HCT116 (cell line): ENCODE measurements at regions not wholly inside any gene's neighbourhood (a gene's known extent, or its start where the extent isn't known, plus 50 kb on each side); places are given as distances from the start of the nearest gene placed in this dataset.
A peak's percentile ranks its signal among the peaks of the same experiment; 100 is the strongest.

ENCODE experiments used
- ATAC-seq: fragments of 200-7000 bp; cut with Tn5 transposase; 2 replicates; pipeline ENCODE4 v1.9.1; 2020; ENCODE audit warnings: mild to moderate bottlenecking, moderate library complexity
- BruUV-seq: library from RNA; stranded (reverse); fragments of 400-500 nt; replicated peaks from 2 replicates; lab custom pipeline; 2021; lab: Mats Ljungman, UMichigan
- CTCF ChIA-PET: fragments of 300-600 bp; sonication (Branson Sonifier 250); formaldehyde crosslinking; loops from one replicate; lab custom pipeline; 2021; ENCODE audit warnings: antibody characterized with exemption; lab: Charles Lee
- POLR2A ChIA-PET: fragments of 300-600, 350-600 bp; sonication (Branson Sonifier 250); formaldehyde crosslinking; loops from one replicate; lab custom pipeline; 2021; ENCODE audit warnings: antibody characterized with exemption; lab: Charles Lee
- RAD21 ChIA-PET, 2 experiments: fragments of 300-600 bp; sonication (Branson Sonifier 250); formaldehyde crosslinking; loops; one replicate each; lab custom pipeline; 2023; ENCODE audit warnings: low total read pairs in 2 of 2; ENCODE audit not compliant: uncharacterized antibody in 2 of 2, unreplicated experiment in 2 of 2, low non-redundant PET in 1 of 2; lab: Charles Lee
- DNase-seq: peaks from one replicate; pipeline ENCODE4 v3.0.0-alpha.2; 2010; ENCODE audit warnings: low read depth, low spot score
- H2AFZ ChIP-seq: fragments of 200-600 bp; shearing (Covaris generic), sonication (generic); 2 replicates; pipeline ENCODE4 v1.6.1; 2017; ENCODE audit warnings: low read depth, mixed run types, mixed read lengths, antibody characterized with exemption, low read length; ENCODE audit not compliant: poor library complexity, severe bottlenecking
- H3K27ac ChIP-seq: 2 replicates; pipeline ENCODE4 v1.5.1; 2012; ENCODE audit warnings: low read depth, low read length
- H3K27me3 ChIP-seq: fragments of 200-600 bp; sonication (generic); 2 replicates; pipeline ENCODE4 v1.6.1; 2016; ENCODE audit warnings: mixed run types, low read length, mixed read lengths; ENCODE audit not compliant: insufficient read depth
- H3K36me3 ChIP-seq, 2 experiments: fragments of 200-500 bp in 1 of 2; fragments of 200-600 bp in 1 of 2; sonication (Bioruptor generic) in 1 of 2; sonication (generic) in 1 of 2; 2 replicates each; pipeline versions ENCODE4 v1.5.1 to v1.6.1; 2014 to 2016; ENCODE audit warnings: low read length in 2 of 2, inconsistent platforms in 1 of 2, mixed read lengths in 1 of 2, mixed run types in 1 of 2; ENCODE audit not compliant: insufficient read depth in 2 of 2, control insufficient read depth in 1 of 2
- H3K4me1 ChIP-seq, 2 experiments: fragments of 200-600 bp in 1 of 2; sonication (generic) in 1 of 2; 2 replicates each; pipeline versions ENCODE4 v1.5.1 to v1.6.1; 2012 to 2017; ENCODE audit warnings: low read length in 2 of 2, inconsistent platforms in 1 of 2, mild to moderate bottlenecking in 1 of 2, mixed read lengths in 1 of 2, mixed run types in 1 of 2, moderate library complexity in 1 of 2; ENCODE audit not compliant: insufficient read depth in 2 of 2, control insufficient read depth in 1 of 2
- H3K4me2 ChIP-seq: fragments of 200-600 bp; sonication (generic); 2 replicates; pipeline ENCODE4 v1.6.1; 2017; ENCODE audit warnings: mixed run types, low read length, mixed read lengths
- H3K4me3 ChIP-seq, 2 experiments: fragments of 200-600 bp in 1 of 2; sonication (generic) in 1 of 2; replicated peaks in 1 of 2; 2 replicates each; pipeline ENCODE4 v1.5.1; 2011 to 2016; ENCODE audit warnings: low read length in 2 of 2, control low read depth in 1 of 2, low read depth in 1 of 2, mild to moderate bottlenecking in 1 of 2, mixed read lengths in 1 of 2, mixed run types in 1 of 2
- H3K79me2 ChIP-seq: fragments of 200-600 bp; sonication (generic); 2 replicates; pipeline ENCODE4 v1.6.1; 2017; ENCODE audit warnings: mild to moderate bottlenecking, mixed run types, low read length, moderate library complexity, mixed read lengths; ENCODE audit not compliant: insufficient read depth
- H3K9ac ChIP-seq: fragments of 200-600 bp; sonication (generic); 2 replicates; pipeline ENCODE4 v1.6.1; 2016; ENCODE audit warnings: low read length, mixed read lengths
- H3K9me2 ChIP-seq: fragments of 200-600 bp; sonication (generic), shearing (Covaris generic); 2 replicates; pipeline ENCODE4 v1.6.1; 2017; ENCODE audit warnings: mixed run types, mild to moderate bottlenecking, moderate library complexity; ENCODE audit not compliant: insufficient read depth
- H3K9me3 ChIP-seq, 2 experiments: fragments of 200-500 bp in 1 of 2; fragments of 200-600 bp in 1 of 2; sonication (Bioruptor generic) in 1 of 2; sonication (generic) in 1 of 2; 2 replicates each; pipeline ENCODE4 v1.6.1; 2014 to 2017; ENCODE audit warnings: low read length in 2 of 2, mixed read lengths in 2 of 2, inconsistent platforms in 1 of 2, low read depth in 1 of 2, mild to moderate bottlenecking in 1 of 2, mixed run types in 1 of 2, moderate library complexity in 1 of 2; ENCODE audit not compliant: control insufficient read depth in 1 of 2, insufficient read depth in 1 of 2
- H4K20me1 ChIP-seq: fragments of 200-600 bp; sonication (generic), shearing (Covaris generic); 2 replicates; pipeline ENCODE4 v1.6.1; 2017; ENCODE audit warnings: mixed run types, mild to moderate bottlenecking, moderate library complexity; ENCODE audit not compliant: insufficient read depth
- ATF3 ChIP-seq: IDR thresholded peaks from 2 replicates; pipeline ENCODE4 v1.6.1; 2012
- CBX3 ChIP-seq: IDR thresholded peaks from 2 replicates; pipeline ENCODE4 v1.6.1; 2012; ENCODE audit warnings: low read depth
- CEBPB ChIP-seq: IDR thresholded peaks from 2 replicates; pipeline ENCODE4 v1.6.1; 2012; ENCODE audit warnings: low read depth
- EGR1 ChIP-seq: IDR thresholded peaks from 2 replicates; pipeline ENCODE4 v1.6.1; 2012; ENCODE audit warnings: low read depth
- ELF1 ChIP-seq: IDR thresholded peaks from 2 replicates; pipeline ENCODE4 v1.6.1; 2012; ENCODE audit warnings: low read depth, borderline replicate concordance
- EZH2 ChIP-seq: fragments of 200-600 bp; sonication (generic); IDR thresholded peaks from 2 replicates; pipeline ENCODE4 v1.6.1; 2017; ENCODE audit warnings: antibody characterized with exemption, mixed run types
- EZH2phosphoT487 ChIP-seq: fragments of 200-600 bp; IDR thresholded peaks from 2 replicates; pipeline ENCODE4 v1.6.1; 2018; ENCODE audit warnings: antibody characterized with exemption, borderline replicate concordance
- FOSL1 ChIP-seq: IDR thresholded peaks from 2 replicates; pipeline ENCODE4 v1.6.1; 2012; ENCODE audit warnings: low read depth
- JUND ChIP-seq: IDR thresholded peaks from 2 replicates; pipeline ENCODE4 v1.6.1; 2012
- MAX ChIP-seq: IDR thresholded peaks from 2 replicates; pipeline ENCODE4 v1.6.1; 2012
- POLR2A ChIP-seq: IDR thresholded peaks from 2 replicates; pipeline ENCODE4 v1.7.0; 2011; ENCODE audit warnings: borderline replicate concordance; ENCODE audit not compliant: insufficient read depth, insufficient read length; ENCODE audit errors: extremely low read depth
- POLR2AphosphoS5 ChIP-seq: IDR thresholded peaks from 2 replicates; pipeline ENCODE4 v1.6.1; 2011; ENCODE audit warnings: mild to moderate bottlenecking, low read depth, low read length, moderate library complexity
- RAD21 ChIP-seq: IDR thresholded peaks from 2 replicates; pipeline ENCODE4 v1.6.1; 2012; ENCODE audit warnings: low read depth, mild to moderate bottlenecking
- REST ChIP-seq: IDR thresholded peaks from 2 replicates; pipeline ENCODE4 v1.6.1; 2012; ENCODE audit warnings: low read depth
- SP1 ChIP-seq: IDR thresholded peaks from 2 replicates; pipeline ENCODE4 v1.6.1; 2012; ENCODE audit warnings: low read depth
- SRF ChIP-seq: IDR thresholded peaks from 2 replicates; pipeline ENCODE4 v1.6.1; 2012; ENCODE audit warnings: low read depth
- TCF7L2 ChIP-seq: IDR thresholded peaks from 2 replicates; pipeline ENCODE4 v1.7.0; 2011; ENCODE audit warnings: borderline replicate concordance, inconsistent platforms; ENCODE audit not compliant: insufficient read depth, insufficient read length; ENCODE audit errors: extremely low read depth
- YY1 ChIP-seq: IDR thresholded peaks from 2 replicates; pipeline ENCODE4 v1.6.1; 2011; ENCODE audit warnings: low read length, low read depth, moderate library complexity, mild to moderate bottlenecking; ENCODE audit not compliant: insufficient replicate concordance; ENCODE audit errors: extremely low read depth
- ZBTB33 ChIP-seq: IDR thresholded peaks from 2 replicates; pipeline ENCODE4 v1.6.1; 2011; ENCODE audit warnings: mild to moderate bottlenecking, low read length, moderate library complexity; ENCODE audit not compliant: insufficient replicate concordance; ENCODE audit errors: extremely low read depth
- ZFX ChIP-seq: fragments of 450-650 bp; IDR thresholded peaks from 2 replicates; pipeline ENCODE4 v1.6.1; 2017
- ZNF274 ChIP-seq: fragments of 200-500 bp; sonication (Bioruptor generic); IDR thresholded peaks from 2 replicates; pipeline ENCODE4 v1.6.1; 2014; ENCODE audit warnings: mild to moderate bottlenecking, low read depth, low read length, inconsistent platforms
- intact Hi-C: fragments of 100-400 bp; cut with micrococcal nuclease; formaldehyde crosslinking; loops from 2 replicates; pipeline ENCODE4 v1.10.0; 2022
- TF ChIP-seq, protein P1 (sequence below), 3 experiments: fragments of 200-600 bp in 1 of 3; sonication (generic) in 1 of 3; IDR thresholded peaks in 2 of 3; conservative IDR thresholded peaks in 1 of 3; 2 replicates each; pipeline ENCODE4 v1.5.1; 2012 to 2017; ENCODE audit warnings: low read depth in 2 of 3, low read length in 2 of 3, antibody characterized with exemption in 1 of 3, borderline replicate concordance in 1 of 3, control low read depth in 1 of 3, mild to moderate bottlenecking in 1 of 3, mixed read lengths in 1 of 3, mixed run types in 1 of 3, moderate library complexity in 1 of 3; ENCODE audit not compliant: insufficient read depth in 1 of 3

- intact Hi-C loops: no loop called here
- Histone ChIP-seq H3K4me1 (peaks cover 0 to 15% of the 10 kb centered on the region in 2 experiments; a peak in 3 of 4 replicates), H3K27me3 (no peaks in the 10 kb centered on the region), H4K20me1 (no peaks in the 10 kb centered on the region), H2AFZ (no peak overlapping the region), H3K9me2 (no peaks in the 10 kb centered on the region), H3K27ac (no peak overlapping the region), H3K4me2 (peak overlapping the region; percentile 39; the same call in 1 of the 2 replicates), H3K9me3 (no peaks in the 10 kb centered on the region), H3K36me3 (no peaks in the 10 kb centered on the region), H3K79me2 (no peaks in the 10 kb centered on the region), H3K4me3 (no peak overlapping the region), H3K9ac (no peak overlapping the region)
- no TSS peak for BruUV-seq
- DNase-seq: peak; percentile 18
- ChIA-PET RAD21 (no interaction called here), POLR2A (no interaction called here), CTCF (no interaction called here)
- ATAC-seq: no peak
- TF ChIP-seq ZNF274: no peak
- TF ChIP-seq YY1: no peak
- no peak for TF ChIP-seq POLR2A
- TF ChIP-seq EZH2: no peak
- TF ChIP-seq EZH2phosphoT487: no peak
- TF ChIP-seq RAD21: no peak
- TF ChIP-seq ZFX: no peak
- peak; percentile 69 for TF ChIP-seq SRF
- no peak for TF ChIP-seq MAX
- peak; percentile 72 for TF ChIP-seq EGR1
- peak; percentile 67 for TF ChIP-seq FOSL1
- no peak for TF ChIP-seq POLR2AphosphoS5
- no peak for TF ChIP-seq REST
- TF ChIP-seq JUND: peak; percentile 63
- TF ChIP-seq CEBPB: peak; percentile 47
- no peak for TF ChIP-seq TCF7L2
- no peak for TF ChIP-seq ATF3
- TF ChIP-seq ELF1: no peak
- peak; percentile 59 for TF ChIP-seq SP1
- peak; percentile 45; the same call in 1 of the 2 replicates for TF ChIP-seq CBX3
- TF ChIP-seq ZBTB33: no peak
- TF ChIP-seq, protein P1, sequence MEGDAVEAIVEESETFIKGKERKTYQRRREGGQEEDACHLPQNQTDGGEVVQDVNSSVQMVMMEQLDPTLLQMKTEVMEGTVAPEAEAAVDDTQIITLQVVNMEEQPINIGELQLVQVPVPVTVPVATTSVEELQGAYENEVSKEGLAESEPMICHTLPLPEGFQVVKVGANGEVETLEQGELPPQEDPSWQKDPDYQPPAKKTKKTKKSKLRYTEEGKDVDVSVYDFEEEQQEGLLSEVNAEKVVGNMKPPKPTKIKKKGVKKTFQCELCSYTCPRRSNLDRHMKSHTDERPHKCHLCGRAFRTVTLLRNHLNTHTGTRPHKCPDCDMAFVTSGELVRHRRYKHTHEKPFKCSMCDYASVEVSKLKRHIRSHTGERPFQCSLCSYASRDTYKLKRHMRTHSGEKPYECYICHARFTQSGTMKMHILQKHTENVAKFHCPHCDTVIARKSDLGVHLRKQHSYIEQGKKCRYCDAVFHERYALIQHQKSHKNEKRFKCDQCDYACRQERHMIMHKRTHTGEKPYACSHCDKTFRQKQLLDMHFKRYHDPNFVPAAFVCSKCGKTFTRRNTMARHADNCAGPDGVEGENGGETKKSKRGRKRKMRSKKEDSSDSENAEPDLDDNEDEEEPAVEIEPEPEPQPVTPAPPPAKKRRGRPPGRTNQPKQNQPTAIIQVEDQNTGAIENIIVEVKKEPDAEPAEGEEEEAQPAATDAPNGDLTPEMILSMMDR (IDR thresholded peaks at IDR 0.05 in 2 of 3, conservative IDR thresholded peaks at IDR 0.05 in 1 of 3; ENCODE audit: borderline replicate concordance in 1 of 3, insufficient read depth in 1 of 3, low read depth in 2 of 3, low read length in 2 of 3): no peak
Observed at GRCh38 chr5:56490971-56491468, 257.9 kb upstream of the ANKRD55 start.
